ENCODE measurements at regions not wholly inside any gene's neighbourhood (a gene's known extent, or its start where the extent isn't known, plus 50 kb on each side); places are given as distances from the start of the nearest gene placed in this dataset.
"Not testable (repeated sequence)": the region's sequence is repeated elsewhere in the genome, so short reads cannot be mapped to it uniquely, and the experiment has no call there.

GRCh38 chr14:105682956-105683570, 156.7 kb downstream of the TMEM121 start:
- peaks cover 4% of the 10 kb centered on the region for H3K9me3 ChIP-seq (ENCODE audit: control insufficient read depth, low read length)
- no peaks in the 10 kb centered on the region for H3K36me3 ChIP-seq (ENCODE audit: control insufficient read depth, insufficient read depth, low read length)
- 62 to 70% methylated on average over 2 of the region's 5 CpGs for WGBS, 2 experiments (ENCODE audit: insufficient coverage in 2 of 2)
- no peak overlapping the region for H3K27ac ChIP-seq (ENCODE audit: low read depth, low read length, severe bottlenecking)
- no peaks in the 10 kb centered on the region for H3K4me1 ChIP-seq (ENCODE audit: control insufficient read depth, insufficient read depth, low read length, poor library complexity, severe bottlenecking)
- no peak overlapping the region for H3K4me3 ChIP-seq (ENCODE audit: extremely low read depth, insufficient read depth, low read length, poor library complexity, severe bottlenecking)

DNA sequence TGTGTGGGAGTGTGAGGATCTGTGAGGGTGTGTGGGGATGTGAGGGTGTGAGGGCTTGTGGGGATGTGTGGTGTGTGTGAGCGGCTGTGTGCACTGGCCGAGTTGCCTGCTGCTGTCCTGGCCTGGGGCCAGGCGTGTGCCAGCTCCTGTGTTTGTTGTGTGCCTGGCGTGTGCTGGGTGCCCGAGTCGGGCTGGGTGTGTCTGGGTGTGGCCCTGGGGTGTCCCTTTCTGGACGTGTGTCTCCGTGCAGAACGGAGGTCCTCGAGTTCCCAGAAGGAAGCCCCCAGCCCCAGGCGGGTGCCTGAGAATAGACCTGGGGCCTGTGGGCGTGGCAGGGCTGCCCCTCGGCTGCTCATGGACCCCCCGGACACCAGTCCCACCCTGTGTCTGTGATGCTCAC, 157.7 kb downstream of the TMEM121 start:
- H3K36me3 ChIP-seq (ENCODE audit: control insufficient read depth, insufficient read depth, low read length); H3K4me3 ChIP-seq (ENCODE audit: extremely low read depth, insufficient read depth, low read length, poor library complexity, severe bottlenecking); H3K9me3 ChIP-seq (ENCODE audit: control insufficient read depth, low read length); H3K27ac ChIP-seq (ENCODE audit: low read depth, low read length, severe bottlenecking); H3K4me1 ChIP-seq (ENCODE audit: control insufficient read depth, insufficient read depth, low read length, poor library complexity, severe bottlenecking): not testable (repeated sequence)
- 76 to 81% methylated on average over 6 to 9 of the region's 14 CpGs for WGBS, 2 experiments (ENCODE audit: insufficient coverage in 2 of 2)

DNA sequence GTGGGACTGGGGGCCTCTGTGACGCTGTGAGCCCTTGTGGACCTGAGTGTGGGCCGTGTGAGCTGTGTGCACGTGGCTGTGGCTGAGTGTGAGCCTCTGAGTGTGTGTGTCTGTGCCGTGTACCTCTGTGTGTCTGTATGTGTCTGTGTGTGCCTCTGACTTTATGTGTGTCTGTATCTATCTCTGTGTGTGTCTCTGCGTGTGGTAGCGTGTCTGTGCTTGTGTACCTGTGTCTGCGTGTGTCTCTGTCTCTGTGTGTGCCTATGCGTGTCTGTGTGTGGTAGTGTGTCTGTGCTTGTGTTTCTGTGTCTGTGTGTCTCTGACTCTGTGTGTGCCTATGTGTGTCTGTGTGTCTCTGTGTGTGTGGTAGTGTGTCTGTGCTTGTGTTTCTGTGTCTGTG, 158.2 kb downstream of the TMEM121 start:
- 86 to 100% methylated on average over 1 to 4 of the region's 8 CpGs for WGBS, 2 experiments (ENCODE audit: insufficient coverage in 2 of 2)
- not testable (repeated sequence) for H3K36me3 ChIP-seq (ENCODE audit: control insufficient read depth, insufficient read depth, low read length); H3K4me1 ChIP-seq (ENCODE audit: control insufficient read depth, insufficient read depth, low read length, poor library complexity, severe bottlenecking); H3K4me3 ChIP-seq (ENCODE audit: extremely low read depth, insufficient read depth, low read length, poor library complexity, severe bottlenecking); H3K27ac ChIP-seq (ENCODE audit: low read depth, low read length, severe bottlenecking)
- peaks cover 10% of the 10 kb centered on the region for H3K9me3 ChIP-seq (ENCODE audit: control insufficient read depth, low read length)

DNA sequence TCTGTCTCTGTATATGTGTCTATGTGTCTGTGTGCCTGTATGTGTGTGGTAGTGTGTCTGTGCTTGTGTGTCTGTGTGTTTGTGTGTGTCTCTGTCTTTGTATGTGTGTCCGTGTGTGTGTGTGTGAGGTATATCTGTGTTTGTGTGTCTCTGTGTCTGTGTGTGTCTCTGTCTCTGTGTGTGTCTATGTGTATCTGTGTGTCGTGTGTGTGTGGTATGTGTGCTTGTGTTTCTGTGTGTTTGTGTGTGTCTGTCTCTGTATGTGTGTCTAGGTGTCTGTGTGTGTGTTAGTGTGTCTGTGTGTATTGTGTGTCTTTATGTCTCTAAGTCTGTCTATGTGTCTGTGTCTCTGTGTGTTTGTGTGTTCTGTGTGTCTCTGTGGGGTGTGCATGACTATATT, 158.6 kb downstream of the TMEM121 start:
- Histone ChIP-seq H3K27ac (ENCODE audit: low read depth, low read length, severe bottlenecking) (no peak overlapping the region), H3K4me3 (ENCODE audit: extremely low read depth, insufficient read depth, low read length, poor library complexity, severe bottlenecking) (no peak overlapping the region), H3K36me3 (ENCODE audit: control insufficient read depth, insufficient read depth, low read length) (no peaks in the 10 kb centered on the region), H3K4me1 (ENCODE audit: control insufficient read depth, insufficient read depth, low read length, poor library complexity, severe bottlenecking) (no peaks in the 10 kb centered on the region), H3K9me3 (ENCODE audit: control insufficient read depth, low read length) (peaks cover 14% of the 10 kb centered on the region)
- 71 to 75% methylated on average over 1 to 2 of the region's 2 CpGs for WGBS, 2 experiments (ENCODE audit: insufficient coverage in 2 of 2)

- H3K36me3 ChIP-seq (ENCODE audit: control insufficient read depth, insufficient read depth, low read length); H3K4me1 ChIP-seq (ENCODE audit: control insufficient read depth, insufficient read depth, low read length, poor library complexity, severe bottlenecking); H3K27ac ChIP-seq (ENCODE audit: low read depth, low read length, severe bottlenecking); H3K4me3 ChIP-seq (ENCODE audit: extremely low read depth, insufficient read depth, low read length, poor library complexity, severe bottlenecking): not testable (repeated sequence)
- peaks cover 20% of the 10 kb centered on the region for H3K9me3 ChIP-seq (ENCODE audit: control insufficient read depth, low read length)
- WGBS, 2 experiments (ENCODE audit: insufficient coverage in 2 of 2): 47 to 83% methylated on average over 1 to 3 of the region's 8 CpGs
These were observed 159.2 kb downstream of the TMEM121 start for GRCh38 chr14:105685605-105686004.

DNA sequence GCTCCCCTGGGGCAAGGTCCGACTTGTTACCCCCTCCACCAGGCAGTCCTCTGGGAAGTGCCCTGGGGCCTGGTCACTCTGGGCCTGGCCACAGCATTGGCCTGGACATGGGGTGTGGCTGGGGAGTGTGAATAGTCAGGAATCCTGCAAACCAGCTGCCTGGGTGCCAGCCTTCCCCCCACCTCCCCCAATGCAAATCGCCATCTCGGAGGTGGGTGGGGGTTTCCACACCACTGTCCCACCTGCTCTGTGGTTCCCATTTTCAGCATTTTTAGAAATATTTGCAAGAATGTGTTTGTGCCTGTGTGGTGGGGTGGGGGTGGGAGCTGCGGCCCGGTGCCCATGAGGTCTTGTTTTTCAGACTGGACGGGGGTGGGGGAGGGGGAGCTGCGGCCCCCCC, 159.7 kb downstream of the TMEM121 start:
- H3K36me3 ChIP-seq (ENCODE audit: control insufficient read depth, insufficient read depth, low read length); H3K4me3 ChIP-seq (ENCODE audit: extremely low read depth, insufficient read depth, low read length, poor library complexity, severe bottlenecking); H3K4me1 ChIP-seq (ENCODE audit: control insufficient read depth, insufficient read depth, low read length, poor library complexity, severe bottlenecking); H3K27ac ChIP-seq (ENCODE audit: low read depth, low read length, severe bottlenecking): not testable (repeated sequence)
- no CpG with 5 or more reads among the region's 7 CpGs for WGBS, 2 experiments (ENCODE audit: insufficient coverage in 2 of 2)
- peaks cover 25% of the 10 kb centered on the region for H3K9me3 ChIP-seq (ENCODE audit: control insufficient read depth, low read length)

GRCh38 chr14:105686462-105687170, 160.2 kb downstream of the TMEM121 start:
- not testable (repeated sequence) for H3K4me3 ChIP-seq (ENCODE audit: extremely low read depth, insufficient read depth, low read length, poor library complexity, severe bottlenecking)
- WGBS, 2 experiments (ENCODE audit: insufficient coverage in 2 of 2): 80 to 87% methylated on average over 6 to 7 of the region's 34 CpGs

GRCh38 chr14:105687171-105688022, 161.0 kb downstream of the TMEM121 start:
- 80 to 82% methylated on average over 16 to 18 of the region's 23 CpGs for WGBS, 2 experiments (ENCODE audit: insufficient coverage in 2 of 2)
- H3K4me1 ChIP-seq (ENCODE audit: control insufficient read depth, insufficient read depth, low read length, poor library complexity, severe bottlenecking); H3K36me3 ChIP-seq (ENCODE audit: control insufficient read depth, insufficient read depth, low read length); H3K27ac ChIP-seq (ENCODE audit: low read depth, low read length, severe bottlenecking); H3K4me3 ChIP-seq (ENCODE audit: extremely low read depth, insufficient read depth, low read length, poor library complexity, severe bottlenecking): not testable (repeated sequence)
- peaks cover 25% of the 10 kb centered on the region for H3K9me3 ChIP-seq (ENCODE audit: control insufficient read depth, low read length)

More at GRCh38 chr14:105686462-105687170, 160.2 kb downstream of the TMEM121 start:
- H3K9me3 ChIP-seq (ENCODE audit: control insufficient read depth, low read length): peaks cover 25% of the 10 kb centered on the region
- not testable (repeated sequence) for H3K4me1 ChIP-seq (ENCODE audit: control insufficient read depth, insufficient read depth, low read length, poor library complexity, severe bottlenecking); H3K36me3 ChIP-seq (ENCODE audit: control insufficient read depth, insufficient read depth, low read length); H3K27ac ChIP-seq (ENCODE audit: low read depth, low read length, severe bottlenecking)

- peaks cover 25% of the 10 kb centered on the region for H3K9me3 ChIP-seq (ENCODE audit: control insufficient read depth, low read length)
- H3K36me3 ChIP-seq (ENCODE audit: control insufficient read depth, insufficient read depth, low read length); H3K27ac ChIP-seq (ENCODE audit: low read depth, low read length, severe bottlenecking); H3K4me3 ChIP-seq (ENCODE audit: extremely low read depth, insufficient read depth, low read length, poor library complexity, severe bottlenecking); H3K4me1 ChIP-seq (ENCODE audit: control insufficient read depth, insufficient read depth, low read length, poor library complexity, severe bottlenecking): not testable (repeated sequence)
- 86 to 93% methylated on average over 7 of the region's 11 CpGs for WGBS, 2 experiments (ENCODE audit: insufficient coverage in 2 of 2)
These were observed 161.6 kb downstream of the TMEM121 start for GRCh38 chr14:105688023-105688351.

- 71 to 82% methylated on average over 2 to 4 of the region's 4 CpGs for WGBS, 2 experiments (ENCODE audit: insufficient coverage in 2 of 2)
- not testable (repeated sequence) for H3K4me1 ChIP-seq (ENCODE audit: control insufficient read depth, insufficient read depth, low read length, poor library complexity, severe bottlenecking)
These were observed 162.4 kb downstream of the TMEM121 start for GRCh38 chr14:105688664-105689221.

More at GRCh38 chr14:105688664-105689221, 162.4 kb downstream of the TMEM121 start:
- H3K36me3 ChIP-seq (ENCODE audit: control insufficient read depth, insufficient read depth, low read length); H3K4me3 ChIP-seq (ENCODE audit: extremely low read depth, insufficient read depth, low read length, poor library complexity, severe bottlenecking); H3K27ac ChIP-seq (ENCODE audit: low read depth, low read length, severe bottlenecking): not testable (repeated sequence)
- peaks cover 26% of the 10 kb centered on the region for H3K9me3 ChIP-seq (ENCODE audit: control insufficient read depth, low read length)
